IPS-18c (cell line): ENCODE measurements at regions not wholly inside any gene's neighbourhood (a gene's known extent, or its start where the extent isn't known, plus 50 kb on each side); places are given as distances from the start of the nearest gene placed in this dataset.

Experiments used
- H3K4me3 ChIP-seq: 2 replicates; pipeline ENCODE4 v1.7.0; 2013; ENCODE audit warnings: low read depth, mild to moderate bottlenecking, low read length, moderate library complexity; ENCODE audit not compliant: insufficient read depth
- H3K9me3 ChIP-seq: one replicate; pipeline ENCODE4 v1.6.1; 2013; ENCODE audit warnings: mild to moderate bottlenecking, low read length, moderate library complexity; ENCODE audit not compliant: control insufficient read depth, insufficient read depth

- Histone ChIP-seq H3K9me3 (no peaks in the 10 kb centered on the region), H3K4me3 (no peak overlapping the region)
These were observed 78.6 kb upstream of the CCL2 start for GRCh38 chr17:34176440-34176839.

- Histone ChIP-seq H3K4me3 (no peak overlapping the region), H3K9me3 (no peaks in the 10 kb centered on the region)
These were observed 77.4 kb upstream of the CCL2 start for GRCh38 chr17:34177642-34178041.

GRCh38 chr17:34178092-34178491, 77.0 kb upstream of the CCL2 start:
- H3K4me3 ChIP-seq, result no peak overlapping the region

GRCh38 chr17:34182036-34182803, 72.9 kb upstream of the CCL2 start:
- H3K9me3 ChIP-seq, result no peaks in the 10 kb centered on the region
- no peak overlapping the region for H3K4me3 ChIP-seq

More at GRCh38 chr17:34178092-34178491, 77.0 kb upstream of the CCL2 start:
- H3K9me3 ChIP-seq, result no peaks in the 10 kb centered on the region

- H3K9me3 ChIP-seq, result no peaks in the 10 kb centered on the region
- H3K4me3 ChIP-seq, result no peak overlapping the region
These were observed 59.1 kb upstream of the CCL2 start for GRCh38 chr17:34195987-34196386.

- Histone ChIP-seq H3K4me3 (no peak overlapping the region), H3K9me3 (no peaks in the 10 kb centered on the region)
These were observed 56.6 kb upstream of the CCL2 start for GRCh38 chr17:34198519-34198918.

GRCh38 chr17:34199454-34199853, 55.6 kb upstream of the CCL2 start:
- no peak overlapping the region for H3K4me3 ChIP-seq
- H3K9me3 ChIP-seq, result no peaks in the 10 kb centered on the region

- Histone ChIP-seq H3K9me3 (no peaks in the 10 kb centered on the region), H3K4me3 (no peak overlapping the region)
These were observed 55.1 kb upstream of the CCL2 start for GRCh38 chr17:34199932-34200534.

GRCh38 chr17:34201225-34201624, 53.9 kb upstream of the CCL2 start:
- no peak overlapping the region for H3K4me3 ChIP-seq
- no peaks in the 10 kb centered on the region for H3K9me3 ChIP-seq

GRCh38 chr17:34201767-34202166, 53.3 kb upstream of the CCL2 start:
- H3K9me3 ChIP-seq, result no peaks in the 10 kb centered on the region
- H3K4me3 ChIP-seq, result no peak overlapping the region

GRCh38 chr17:34203018-34203638, 52.0 kb upstream of the CCL2 start:
- Histone ChIP-seq H3K9me3 (no peaks in the 10 kb centered on the region), H3K4me3 (no peak overlapping the region)

GRCh38 chr17:34204402-34204801, 50.7 kb upstream of the CCL2 start:
- H3K4me3 ChIP-seq, result no peak overlapping the region
- H3K9me3 ChIP-seq, result no peaks in the 10 kb centered on the region
